ENCODE measurements at regions not wholly inside any gene's neighbourhood (a gene's known extent, or its start where the extent isn't known, plus 50 kb on each side); places are given as distances from the start of the nearest gene placed in this dataset.

DNA sequence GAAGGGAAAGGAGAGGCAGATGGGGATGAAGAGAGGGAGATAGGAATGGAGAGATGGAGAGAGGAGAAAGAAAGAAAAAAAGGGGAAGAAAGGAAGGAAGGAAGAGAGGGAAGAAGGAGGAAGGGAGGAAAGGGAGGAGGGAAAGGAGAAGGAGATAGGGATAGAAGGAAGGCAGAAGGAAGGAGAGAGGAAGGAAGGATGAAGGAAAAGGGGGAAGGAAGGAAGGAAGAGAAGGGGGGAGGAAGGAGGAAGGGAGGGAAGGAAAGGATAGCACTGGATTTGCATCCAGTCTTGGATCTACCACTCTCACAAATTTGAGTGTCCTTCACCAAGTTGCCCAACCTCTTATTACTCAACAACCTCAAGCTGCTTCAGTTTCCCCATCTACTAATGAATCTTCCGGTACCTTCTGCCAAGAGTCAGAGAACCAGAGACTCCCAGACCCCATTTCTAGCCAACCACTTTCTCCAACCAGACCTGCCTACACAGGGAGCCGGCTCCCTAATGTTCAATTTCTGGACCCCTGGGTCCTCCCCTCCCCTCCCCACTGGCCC is 79.7 kb upstream of the FOXP4 start:
- peaks cover 4% of the 10 kb centered on the region; the same call in 1 of the 2 replicates for H3K27me3 ChIP-seq (ENCODE audit: control insufficient read depth, insufficient read depth, low read length)

DNA sequence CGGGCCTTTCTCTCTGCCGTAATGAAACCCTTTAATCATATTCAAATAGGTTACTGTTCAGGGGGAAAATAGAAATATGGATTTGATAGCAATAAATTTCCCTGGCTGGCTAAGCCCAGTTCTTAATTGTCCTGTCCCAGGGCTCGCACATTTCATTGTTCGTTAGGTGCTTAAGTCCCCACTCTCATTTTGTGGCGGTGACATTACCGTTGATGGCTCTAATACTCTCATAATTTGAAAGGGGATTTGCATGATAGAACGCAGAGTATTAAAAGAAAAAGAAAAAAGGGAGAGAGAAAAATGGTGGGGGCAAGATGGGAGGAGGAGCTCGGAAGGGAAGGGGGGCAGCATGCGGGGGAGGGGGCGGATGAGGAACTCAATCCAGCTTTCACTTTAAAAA is 79.1 kb upstream of the FOXP4 start:
- DNase-seq (ENCODE audit: low read depth, low spot score) (no peak), ATAC-seq (no peak)
- no TSS peak for BruUV-seq (replicated peaks)
- TF ChIP-seq TCF7L2 (IDR thresholded peaks at IDR 0.05; ENCODE audit: low read depth, low read length) (no peak), SIN3A (IDR thresholded peaks at IDR 0.05; ENCODE audit: borderline replicate concordance, insufficient read depth, low read depth, low read length) (no peak), POLR2AphosphoS5 (IDR thresholded peaks at IDR 0.05; ENCODE audit: low read depth, low read length) (no peak)
- TF ChIP-seq, protein P1, sequence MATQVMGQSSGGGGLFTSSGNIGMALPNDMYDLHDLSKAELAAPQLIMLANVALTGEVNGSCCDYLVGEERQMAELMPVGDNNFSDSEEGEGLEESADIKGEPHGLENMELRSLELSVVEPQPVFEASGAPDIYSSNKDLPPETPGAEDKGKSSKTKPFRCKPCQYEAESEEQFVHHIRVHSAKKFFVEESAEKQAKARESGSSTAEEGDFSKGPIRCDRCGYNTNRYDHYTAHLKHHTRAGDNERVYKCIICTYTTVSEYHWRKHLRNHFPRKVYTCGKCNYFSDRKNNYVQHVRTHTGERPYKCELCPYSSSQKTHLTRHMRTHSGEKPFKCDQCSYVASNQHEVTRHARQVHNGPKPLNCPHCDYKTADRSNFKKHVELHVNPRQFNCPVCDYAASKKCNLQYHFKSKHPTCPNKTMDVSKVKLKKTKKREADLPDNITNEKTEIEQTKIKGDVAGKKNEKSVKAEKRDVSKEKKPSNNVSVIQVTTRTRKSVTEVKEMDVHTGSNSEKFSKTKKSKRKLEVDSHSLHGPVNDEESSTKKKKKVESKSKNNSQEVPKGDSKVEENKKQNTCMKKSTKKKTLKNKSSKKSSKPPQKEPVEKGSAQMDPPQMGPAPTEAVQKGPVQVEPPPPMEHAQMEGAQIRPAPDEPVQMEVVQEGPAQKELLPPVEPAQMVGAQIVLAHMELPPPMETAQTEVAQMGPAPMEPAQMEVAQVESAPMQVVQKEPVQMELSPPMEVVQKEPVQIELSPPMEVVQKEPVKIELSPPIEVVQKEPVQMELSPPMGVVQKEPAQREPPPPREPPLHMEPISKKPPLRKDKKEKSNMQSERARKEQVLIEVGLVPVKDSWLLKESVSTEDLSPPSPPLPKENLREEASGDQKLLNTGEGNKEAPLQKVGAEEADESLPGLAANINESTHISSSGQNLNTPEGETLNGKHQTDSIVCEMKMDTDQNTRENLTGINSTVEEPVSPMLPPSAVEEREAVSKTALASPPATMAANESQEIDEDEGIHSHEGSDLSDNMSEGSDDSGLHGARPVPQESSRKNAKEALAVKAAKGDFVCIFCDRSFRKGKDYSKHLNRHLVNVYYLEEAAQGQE (IDR thresholded peaks at IDR 0.05; ENCODE audit: insufficient read depth in 1 of 2, low read depth in 2 of 2, low read length in 1 of 2) = no peak
- TF ChIP-seq, protein P2, sequence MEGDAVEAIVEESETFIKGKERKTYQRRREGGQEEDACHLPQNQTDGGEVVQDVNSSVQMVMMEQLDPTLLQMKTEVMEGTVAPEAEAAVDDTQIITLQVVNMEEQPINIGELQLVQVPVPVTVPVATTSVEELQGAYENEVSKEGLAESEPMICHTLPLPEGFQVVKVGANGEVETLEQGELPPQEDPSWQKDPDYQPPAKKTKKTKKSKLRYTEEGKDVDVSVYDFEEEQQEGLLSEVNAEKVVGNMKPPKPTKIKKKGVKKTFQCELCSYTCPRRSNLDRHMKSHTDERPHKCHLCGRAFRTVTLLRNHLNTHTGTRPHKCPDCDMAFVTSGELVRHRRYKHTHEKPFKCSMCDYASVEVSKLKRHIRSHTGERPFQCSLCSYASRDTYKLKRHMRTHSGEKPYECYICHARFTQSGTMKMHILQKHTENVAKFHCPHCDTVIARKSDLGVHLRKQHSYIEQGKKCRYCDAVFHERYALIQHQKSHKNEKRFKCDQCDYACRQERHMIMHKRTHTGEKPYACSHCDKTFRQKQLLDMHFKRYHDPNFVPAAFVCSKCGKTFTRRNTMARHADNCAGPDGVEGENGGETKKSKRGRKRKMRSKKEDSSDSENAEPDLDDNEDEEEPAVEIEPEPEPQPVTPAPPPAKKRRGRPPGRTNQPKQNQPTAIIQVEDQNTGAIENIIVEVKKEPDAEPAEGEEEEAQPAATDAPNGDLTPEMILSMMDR (IDR thresholded peaks at IDR 0.05) = no peak
- Histone ChIP-seq H3K4me3 (ENCODE audit: low read depth in 2 of 2, low read length in 2 of 2) (no peak overlapping the region), H3K36me3 (ENCODE audit: control insufficient read depth, insufficient read depth, low read length) (no peaks in the 10 kb centered on the region), H3K4me1 (ENCODE audit: control insufficient read depth, insufficient read depth, low read length) (no peaks in the 10 kb centered on the region), H3K27me3 (ENCODE audit: control insufficient read depth, insufficient read depth, low read length) (peaks cover 4% of the 10 kb centered on the region; the same call in 1 of the 2 replicates), H3K27ac (ENCODE audit: low read length) (no peak overlapping the region), H3K9me3 (ENCODE audit: control insufficient read depth, insufficient read depth, low read depth, low read length) (no peaks in the 10 kb centered on the region)
- POLR2A ChIA-PET = interaction anchor here (0.6 to 0.7 kb wide), 2 partner anchors 155 to 193 kb away, joined by 6 to 9 read pairs; no protein-coding TSS in a partner anchor
- in situ Hi-C loops (cut with HindIII; ENCODE audit: low pct_unique_long_range_greater_than_20kb, low sequenced_read_pairs) = no loop called here
- CTCF ChIA-PET = interaction anchor here (0.7 kb wide), 1 partner anchor 55 kb away, joined by 5 read pairs; no protein-coding TSS in a partner anchor
- intact Hi-C loops (cut with micrococcal nuclease; ENCODE audit: unreplicated experiment) = no loop called here

More for the DNA sequence above, 79.7 kb upstream of the FOXP4 start:
- intact Hi-C loops (cut with micrococcal nuclease; ENCODE audit: unreplicated experiment) = no loop called here
- ATAC-seq (no peak), DNase-seq (ENCODE audit: low read depth, low spot score) (no peak)
- Histone ChIP-seq H3K4me3 (ENCODE audit: low read depth in 2 of 2, low read length in 2 of 2) (no peak overlapping the region), H3K4me1 (ENCODE audit: control insufficient read depth, insufficient read depth, low read length) (no peaks in the 10 kb centered on the region), H3K9me3 (ENCODE audit: control insufficient read depth, insufficient read depth, low read depth, low read length) (no peaks in the 10 kb centered on the region), H3K36me3 (ENCODE audit: control insufficient read depth, insufficient read depth, low read length) (no peaks in the 10 kb centered on the region), H3K27ac (ENCODE audit: low read length) (no peak overlapping the region)
- in situ Hi-C loops (cut with HindIII; ENCODE audit: low pct_unique_long_range_greater_than_20kb, low sequenced_read_pairs) = no loop called here
- POLR2A ChIA-PET = no interaction called here
- CTCF ChIA-PET = interaction anchor here (0.7 kb wide), 1 partner anchor 54 kb away, joined by 5 read pairs; no protein-coding TSS in a partner anchor
- no TSS peak for BruUV-seq (replicated peaks)
- TF ChIP-seq TCF7L2 (IDR thresholded peaks at IDR 0.05; ENCODE audit: low read depth, low read length) = no peak
- TF ChIP-seq SIN3A (IDR thresholded peaks at IDR 0.05; ENCODE audit: borderline replicate concordance, insufficient read depth, low read depth, low read length) = no peak
- TF ChIP-seq POLR2AphosphoS5 (IDR thresholded peaks at IDR 0.05; ENCODE audit: low read depth, low read length) = no peak
- TF ChIP-seq, protein P2 (IDR thresholded peaks at IDR 0.05) = no peak
- TF ChIP-seq, protein P1 (IDR thresholded peaks at IDR 0.05; ENCODE audit: insufficient read depth in 1 of 2, low read depth in 2 of 2, low read length in 1 of 2) = no peak

Measured in Panc1 (cell line).